ENCODE measurements at regions not wholly inside any gene's neighbourhood (a gene's known extent, or its start where the extent isn't known, plus 50 kb on each side); places are given as distances from the start of the nearest gene placed in this dataset.

GRCh38 chr2:16153754-16154035 is 213.3 kb downstream of the MYCN start:
- Histone ChIP-seq H3K4me3 (ENCODE audit: low read depth, low read length) (no peak overlapping the region), H3K9me3 (peaks cover 55% of the 10 kb centered on the region), H3K36me3 (no peaks in the 10 kb centered on the region), H3K27me3 (no peaks in the 10 kb centered on the region), H3K4me1 (peaks cover 24% of the 10 kb centered on the region)
- DNase-seq: peak; percentile 97
- TF ChIP-seq CTCF (IDR thresholded peaks at IDR 0.05; ENCODE audit: low read depth, low read length): no peak

- Histone ChIP-seq H3K4me3 (ENCODE audit: low read depth, low read length) (no peak overlapping the region), H3K36me3 (no peaks in the 10 kb centered on the region), H3K4me1 (peaks cover 24% of the 10 kb centered on the region), H3K9me3 (peaks cover 56% of the 10 kb centered on the region), H3K27me3 (no peaks in the 10 kb centered on the region)
- TF ChIP-seq CTCF (IDR thresholded peaks at IDR 0.05; ENCODE audit: low read depth, low read length): no peak
- DNase-seq: peak; percentile 92
Observed at GRCh38 chr2:16152928-16153753, 212.8 kb downstream of the MYCN start.

- H3K4me1 ChIP-seq: peaks cover 24% of the 10 kb centered on the region
- no peaks in the 10 kb centered on the region for H3K36me3 ChIP-seq
- peaks cover 56% of the 10 kb centered on the region for H3K9me3 ChIP-seq
- TF ChIP-seq CTCF (IDR thresholded peaks at IDR 0.05; ENCODE audit: low read depth, low read length): no peak
- DNase-seq: peak; percentile 100
- H3K4me3 ChIP-seq (ENCODE audit: low read depth, low read length): no peak overlapping the region
- no peaks in the 10 kb centered on the region for H3K27me3 ChIP-seq
Observed at GRCh38 chr2:16152071-16152927, 211.9 kb downstream of the MYCN start.

GRCh38 chr2:16151651-16152050 is 211.3 kb downstream of the MYCN start:
- H3K4me3 ChIP-seq (ENCODE audit: low read depth, low read length): no peak overlapping the region
- H3K36me3 ChIP-seq: no peaks in the 10 kb centered on the region
- H3K4me1 ChIP-seq: peaks cover 24% of the 10 kb centered on the region
- peak; percentile 90 for DNase-seq
- peaks cover 56% of the 10 kb centered on the region for H3K9me3 ChIP-seq
- no peaks in the 10 kb centered on the region for H3K27me3 ChIP-seq
- TF ChIP-seq CTCF (IDR thresholded peaks at IDR 0.05; ENCODE audit: low read depth, low read length): no peak

- H3K4me1 ChIP-seq: peaks cover 24% of the 10 kb centered on the region
- TF ChIP-seq CTCF (IDR thresholded peaks at IDR 0.05; ENCODE audit: low read depth, low read length): no peak
- no peaks in the 10 kb centered on the region for H3K36me3 ChIP-seq
- peak; percentile 95 for DNase-seq
- H3K27me3 ChIP-seq: no peaks in the 10 kb centered on the region
- peaks cover 56% of the 10 kb centered on the region for H3K9me3 ChIP-seq
- no peak overlapping the region for H3K4me3 ChIP-seq (ENCODE audit: low read depth, low read length)
Observed at GRCh38 chr2:16151281-16151570, 210.9 kb downstream of the MYCN start.
